Uterus (tissue), 2 donors: ENCODE measurements at regions not wholly inside any gene's neighbourhood (a gene's known extent, or its start where the extent isn't known, plus 50 kb on each side); places are given as distances from the start of the nearest gene placed in this dataset.

Experiments used
- POLR2A ChIP-seq, 2 donors: fragments of 450-650 bp; IDR thresholded peaks; one replicate each; pipeline ENCODE4 v1.6.1; 2016; ENCODE audit warnings: antibody characterized with exemption in 2 of 2, mild to moderate bottlenecking in 1 of 2, moderate library complexity in 1 of 2
- TF ChIP-seq, protein P1 (sequence below), 4 experiments: fragments of 200-600 bp in 2 of 4; fragments of 450-650 bp in 2 of 4; sonication (generic) in 2 of 4; IDR thresholded peaks; one replicate each; pipeline ENCODE4 v1.5.1; 2016 to 2019; ENCODE audit warnings: antibody characterized with exemption in 4 of 4, mild to moderate bottlenecking in 2 of 4, moderate library complexity in 1 of 4

DNA sequence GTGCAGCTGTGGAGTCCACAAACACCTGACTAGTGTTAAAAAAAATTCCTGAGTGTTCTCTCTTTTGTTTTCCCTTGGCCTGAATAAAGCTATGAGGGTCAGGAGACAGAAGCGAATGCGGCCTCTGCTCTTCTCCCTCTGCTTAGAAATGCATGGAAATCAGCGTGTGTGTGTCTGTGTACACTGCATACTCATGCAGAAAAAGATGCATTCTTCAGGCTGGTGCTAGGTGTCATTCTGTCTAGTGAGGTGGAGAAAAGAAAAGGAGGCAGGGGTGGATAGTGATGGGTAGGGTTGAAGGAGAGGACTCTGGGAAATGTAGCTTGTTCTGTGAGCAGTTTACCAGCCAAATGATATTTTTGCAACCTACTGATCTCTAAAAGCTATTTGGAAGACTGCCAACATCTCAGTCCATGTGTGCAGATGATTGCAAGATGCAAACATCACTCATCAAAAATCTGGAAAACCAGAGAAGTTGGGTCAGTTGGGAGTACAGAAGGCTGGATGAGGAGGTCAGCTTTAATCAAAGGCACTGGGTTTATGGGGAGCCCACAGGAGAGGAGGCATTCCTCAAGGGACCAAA is 177.7 kb downstream of the INSIG2 start:
- TF ChIP-seq, protein P1, sequence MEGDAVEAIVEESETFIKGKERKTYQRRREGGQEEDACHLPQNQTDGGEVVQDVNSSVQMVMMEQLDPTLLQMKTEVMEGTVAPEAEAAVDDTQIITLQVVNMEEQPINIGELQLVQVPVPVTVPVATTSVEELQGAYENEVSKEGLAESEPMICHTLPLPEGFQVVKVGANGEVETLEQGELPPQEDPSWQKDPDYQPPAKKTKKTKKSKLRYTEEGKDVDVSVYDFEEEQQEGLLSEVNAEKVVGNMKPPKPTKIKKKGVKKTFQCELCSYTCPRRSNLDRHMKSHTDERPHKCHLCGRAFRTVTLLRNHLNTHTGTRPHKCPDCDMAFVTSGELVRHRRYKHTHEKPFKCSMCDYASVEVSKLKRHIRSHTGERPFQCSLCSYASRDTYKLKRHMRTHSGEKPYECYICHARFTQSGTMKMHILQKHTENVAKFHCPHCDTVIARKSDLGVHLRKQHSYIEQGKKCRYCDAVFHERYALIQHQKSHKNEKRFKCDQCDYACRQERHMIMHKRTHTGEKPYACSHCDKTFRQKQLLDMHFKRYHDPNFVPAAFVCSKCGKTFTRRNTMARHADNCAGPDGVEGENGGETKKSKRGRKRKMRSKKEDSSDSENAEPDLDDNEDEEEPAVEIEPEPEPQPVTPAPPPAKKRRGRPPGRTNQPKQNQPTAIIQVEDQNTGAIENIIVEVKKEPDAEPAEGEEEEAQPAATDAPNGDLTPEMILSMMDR (IDR thresholded peaks at IDR 0.05), result no peak
- no peak for TF ChIP-seq POLR2A (IDR thresholded peaks at IDR 0.05)
